ENCODE measurements at regions not wholly inside any gene's neighbourhood (a gene's known extent, or its start where the extent isn't known, plus 50 kb on each side); places are given as distances from the start of the nearest gene placed in this dataset.

GRCh38 chr2:180307096-180307495 lies 300.0 kb upstream of the CWC22 start:
- TF ChIP-seq, protein P1, sequence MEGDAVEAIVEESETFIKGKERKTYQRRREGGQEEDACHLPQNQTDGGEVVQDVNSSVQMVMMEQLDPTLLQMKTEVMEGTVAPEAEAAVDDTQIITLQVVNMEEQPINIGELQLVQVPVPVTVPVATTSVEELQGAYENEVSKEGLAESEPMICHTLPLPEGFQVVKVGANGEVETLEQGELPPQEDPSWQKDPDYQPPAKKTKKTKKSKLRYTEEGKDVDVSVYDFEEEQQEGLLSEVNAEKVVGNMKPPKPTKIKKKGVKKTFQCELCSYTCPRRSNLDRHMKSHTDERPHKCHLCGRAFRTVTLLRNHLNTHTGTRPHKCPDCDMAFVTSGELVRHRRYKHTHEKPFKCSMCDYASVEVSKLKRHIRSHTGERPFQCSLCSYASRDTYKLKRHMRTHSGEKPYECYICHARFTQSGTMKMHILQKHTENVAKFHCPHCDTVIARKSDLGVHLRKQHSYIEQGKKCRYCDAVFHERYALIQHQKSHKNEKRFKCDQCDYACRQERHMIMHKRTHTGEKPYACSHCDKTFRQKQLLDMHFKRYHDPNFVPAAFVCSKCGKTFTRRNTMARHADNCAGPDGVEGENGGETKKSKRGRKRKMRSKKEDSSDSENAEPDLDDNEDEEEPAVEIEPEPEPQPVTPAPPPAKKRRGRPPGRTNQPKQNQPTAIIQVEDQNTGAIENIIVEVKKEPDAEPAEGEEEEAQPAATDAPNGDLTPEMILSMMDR (conservative IDR thresholded peaks at IDR 0.05; ENCODE audit: low read depth, low read length) = no peak
- no peak for TF ChIP-seq EZH2 (IDR thresholded peaks at IDR 0.05; ENCODE audit: borderline replicate concordance, low read depth, low read length, poor library complexity, severe bottlenecking)

Measured in A673 (cell line).